NCI-H187 treated with DMSO at 0.1 percent for 48 hours (cell line): ENCODE measurements at regions not wholly inside any gene's neighbourhood (a gene's known extent, or its start where the extent isn't known, plus 50 kb on each side); places are given as distances from the start of the nearest gene placed in this dataset.
A peak's percentile ranks its signal among the peaks of the same experiment; 100 is the strongest.
"Not testable (repeated sequence)": the region's sequence is repeated elsewhere in the genome, so short reads cannot be mapped to it uniquely, and the experiment has no call there.

Experiments
- DNase-seq: peaks from one replicate; lab custom pipeline; 2025; lab: John Stamatoyannopoulos, UW

GRCh38 chr1:104946558-104947210 is 1197.0 kb downstream of the AMY1C start:
- DNase-seq = no peak

GRCh38 chr1:104953555-104953954 is 1203.9 kb downstream of the AMY1C start:
- DNase-seq = no peak

- DNase-seq = no peak
Measured at GRCh38 chr1:104973516-104973915, 1223.8 kb downstream of the AMY1C start.

- DNase-seq = no peak
Measured at GRCh38 chr1:104979651-104980050, 1230.0 kb downstream of the AMY1C start.

GRCh38 chr1:104987210-104987609 is 1237.5 kb downstream of the AMY1C start:
- no peak for DNase-seq

- DNase-seq = no peak
Measured at GRCh38 chr1:104989012-104989411, 1239.3 kb downstream of the AMY1C start.

- DNase-seq = peak; percentile 47
Measured at GRCh38 chr1:104991702-104992101, 1242.0 kb downstream of the AMY1C start.

- DNase-seq = no peak
Measured at GRCh38 chr1:105000793-105001192, 1251.1 kb downstream of the AMY1C start.

- DNase-seq = no peak
Measured at GRCh38 chr1:105004515-105004914, 1254.8 kb downstream of the AMY1C start.

GRCh38 chr1:105005594-105006195 is 1256.0 kb downstream of the AMY1C start:
- DNase-seq = no peak

GRCh38 chr1:105017587-105017986 is 1267.9 kb downstream of the AMY1C start:
- no peak for DNase-seq

- no peak for DNase-seq
Measured at GRCh38 chr1:105023719-105024118, 1274.0 kb downstream of the AMY1C start.

- no peak for DNase-seq
Measured at GRCh38 chr1:105027838-105028471, 1278.3 kb downstream of the AMY1C start.

- DNase-seq = no peak
Measured at GRCh38 chr1:105072446-105072845, 1322.7 kb downstream of the AMY1C start.

GRCh38 chr1:105072850-105073249 is 1323.2 kb downstream of the AMY1C start:
- no peak for DNase-seq

GRCh38 chr1:105073660-105074059 is 1324.0 kb downstream of the AMY1C start:
- no peak for DNase-seq

GRCh38 chr1:105083611-105084010 is 1333.9 kb downstream of the AMY1C start:
- DNase-seq = no peak

GRCh38 chr1:105087506-105087905 is 1337.8 kb downstream of the AMY1C start:
- no peak for DNase-seq

- DNase-seq = no peak
Measured at GRCh38 chr1:105088166-105088565, 1338.5 kb downstream of the AMY1C start.

- DNase-seq = not testable (repeated sequence)
Measured at GRCh38 chr1:105093893-105094292, 1344.2 kb downstream of the AMY1C start.

GRCh38 chr1:105100102-105100501 is 1350.4 kb downstream of the AMY1C start:
- no peak for DNase-seq

GRCh38 chr1:105101261-105101660 is 1351.6 kb downstream of the AMY1C start:
- no peak for DNase-seq

- no peak for DNase-seq
Measured at GRCh38 chr1:105102371-105102770, 1352.7 kb downstream of the AMY1C start.
